Hepatic stellate cell (primary cell): ENCODE measurements at regions not wholly inside any gene's neighbourhood (a gene's known extent, or its start where the extent isn't known, plus 50 kb on each side); places are given as distances from the start of the nearest gene placed in this dataset.
A peak's percentile ranks its signal among the peaks of the same experiment; 100 is the strongest.

ENCODE experiments used
- DNase-seq: peaks from one replicate; pipeline ENCODE4 v3.0.0; 2011; ENCODE audit warnings: low spot score

GRCh38 chr6:130314271-130314670 lies 51.5 kb upstream of the TMEM200A start:
- no peak for DNase-seq

GRCh38 chr6:130313206-130313605 lies 52.6 kb upstream of the TMEM200A start:
- no peak for DNase-seq

GRCh38 chr6:130309028-130309427 lies 56.8 kb upstream of the TMEM200A start:
- DNase-seq: no peak

- DNase-seq: peak; percentile 34
Measured at GRCh38 chr6:130307752-130308361, 58.0 kb upstream of the TMEM200A start.

GRCh38 chr6:130306377-130306776 lies 59.4 kb upstream of the TMEM200A start:
- no peak for DNase-seq

GRCh38 chr6:130303431-130303830 lies 62.4 kb upstream of the TMEM200A start:
- peak; percentile 14 for DNase-seq

- no peak for DNase-seq
Measured at GRCh38 chr6:130298258-130298657, 67.6 kb upstream of the TMEM200A start.

GRCh38 chr6:130296854-130297253 lies 69.0 kb upstream of the TMEM200A start:
- no peak for DNase-seq

- DNase-seq: peak; percentile 59
Measured at GRCh38 chr6:130293800-130294199, 71.0 kb upstream of the SAMD3 start.

GRCh38 chr6:130288065-130288464 lies 65.3 kb upstream of the SAMD3 start:
- DNase-seq: no peak

GRCh38 chr6:130282234-130282995 lies 59.7 kb upstream of the SAMD3 start:
- peak; percentile 8 for DNase-seq

GRCh38 chr6:130276507-130276906 lies 53.8 kb upstream of the SAMD3 start:
- DNase-seq: no peak

- no peak for DNase-seq
Measured at GRCh38 chr6:130274007-130274406, 51.3 kb upstream of the SAMD3 start.
